ENCODE measurements at regions not wholly inside any gene's neighbourhood (a gene's known extent, or its start where the extent isn't known, plus 50 kb on each side); places are given as distances from the start of the nearest gene placed in this dataset.

- no peak for DNase-seq (ENCODE audit: low spot score)
These were observed 125.3 kb upstream of the STMND1 start for GRCh38 chr6:16976385-16977183.

GRCh38 chr6:16974704-16975359 is 127.0 kb upstream of the STMND1 start:
- DNase-seq (ENCODE audit: low spot score) = no peak

GRCh38 chr6:16974387-16974673 is 127.5 kb upstream of the STMND1 start:
- DNase-seq (ENCODE audit: low spot score) = no peak

GRCh38 chr6:16973545-16974386 is 128.1 kb upstream of the STMND1 start:
- DNase-seq (ENCODE audit: low spot score) = no peak

GRCh38 chr6:16973051-16973450 is 128.8 kb upstream of the STMND1 start:
- DNase-seq (ENCODE audit: low spot score) = no peak

GRCh38 chr6:16972535-16972934 is 129.3 kb upstream of the STMND1 start:
- DNase-seq (ENCODE audit: low spot score) = no peak

GRCh38 chr6:16969699-16970655 is 131.9 kb upstream of the STMND1 start:
- DNase-seq (ENCODE audit: low spot score) = no peak

- DNase-seq (ENCODE audit: low spot score) = no peak
These were observed 133.7 kb upstream of the STMND1 start for GRCh38 chr6:16968101-16968500.

GRCh38 chr6:16967470-16967817 is 134.4 kb upstream of the STMND1 start:
- no peak for DNase-seq (ENCODE audit: low spot score)

GRCh38 chr6:16966791-16967469 is 134.9 kb upstream of the STMND1 start:
- DNase-seq (ENCODE audit: low spot score) = no peak

GRCh38 chr6:16965689-16966088 is 136.2 kb upstream of the STMND1 start:
- no peak for DNase-seq (ENCODE audit: low spot score)

- DNase-seq (ENCODE audit: low spot score) = peak; percentile 71
These were observed 137.0 kb upstream of the STMND1 start for GRCh38 chr6:16964553-16965499.

GRCh38 chr6:16961577-16961976 is 140.3 kb upstream of the STMND1 start:
- DNase-seq (ENCODE audit: low spot score) = no peak

GRCh38 chr6:16959789-16960188 is 142.1 kb upstream of the STMND1 start:
- DNase-seq (ENCODE audit: low spot score) = no peak

GRCh38 chr6:16956361-16956760 is 145.5 kb upstream of the STMND1 start:
- no peak for DNase-seq (ENCODE audit: low spot score)

- no peak for DNase-seq (ENCODE audit: low spot score)
These were observed 146.0 kb upstream of the STMND1 start for GRCh38 chr6:16955899-16956298.

- no peak for DNase-seq (ENCODE audit: low spot score)
These were observed 147.9 kb upstream of the STMND1 start for GRCh38 chr6:16953905-16954304.

GRCh38 chr6:16953446-16953845 is 148.4 kb upstream of the STMND1 start:
- no peak for DNase-seq (ENCODE audit: low spot score)

- DNase-seq (ENCODE audit: low spot score) = no peak
These were observed 150.9 kb upstream of the STMND1 start for GRCh38 chr6:16950825-16951495.

- no peak for DNase-seq (ENCODE audit: low spot score)
These were observed 151.5 kb upstream of the STMND1 start for GRCh38 chr6:16950302-16950701.
